H9 (cell line): ENCODE measurements at regions not wholly inside any gene's neighbourhood (a gene's known extent, or its start where the extent isn't known, plus 50 kb on each side); places are given as distances from the start of the nearest gene placed in this dataset.
A peak's percentile ranks its signal among the peaks of the same experiment; 100 is the strongest.

Source experiments
- DNase-seq: peaks from one replicate; pipeline ENCODE4 v3.0.0-alpha.2; 2017
- H2AFZ ChIP-seq: one replicate; pipeline ENCODE4 v1.6.1; 2013; ENCODE audit warnings: mild to moderate bottlenecking, low read length, control low read depth, moderate library complexity
- H2AK5ac ChIP-seq: 2 replicates; pipeline ENCODE4 v1.6.1; 2013; ENCODE audit warnings: low read length, control low read depth, mixed read lengths; ENCODE audit not compliant: insufficient read length
- H2BK120ac ChIP-seq: one replicate; pipeline ENCODE4 v1.6.1; 2013; ENCODE audit warnings: low read depth, mild to moderate bottlenecking, low read length, control low read depth, inconsistent platforms; ENCODE audit not compliant: poor library complexity, severe bottlenecking
- H2BK12ac ChIP-seq: 2 replicates; pipeline ENCODE4 v1.6.1; 2013; ENCODE audit warnings: low read length, control low read depth, mixed read lengths, low read depth; ENCODE audit not compliant: insufficient read length
- H2BK15ac ChIP-seq: 2 replicates; pipeline ENCODE4 v1.6.1; 2013; ENCODE audit warnings: low read depth, low read length, control low read depth
- H2BK20ac ChIP-seq: one replicate; pipeline ENCODE4 v1.6.1; 2013; ENCODE audit warnings: low read depth, mild to moderate bottlenecking, low read length, control low read depth, inconsistent platforms; ENCODE audit not compliant: poor library complexity, severe bottlenecking
- H2BK5ac ChIP-seq: 2 replicates; pipeline ENCODE4 v1.6.1; 2013; ENCODE audit warnings: low read length, control low read depth, mixed read lengths; ENCODE audit not compliant: insufficient read length
- H3K14ac ChIP-seq: 2 replicates; pipeline ENCODE4 v1.6.1; 2013; ENCODE audit warnings: low read length, control low read depth; ENCODE audit not compliant: insufficient read depth
- H3K18ac ChIP-seq: 2 replicates; pipeline ENCODE4 v1.6.1; 2013; ENCODE audit warnings: low read depth, mild to moderate bottlenecking, mixed read lengths, low read length, control low read depth; ENCODE audit not compliant: insufficient read length
- H3K23ac ChIP-seq: 2 replicates; pipeline ENCODE4 v1.6.1; 2013; ENCODE audit warnings: low read length, control low read depth, mixed read lengths, low read depth; ENCODE audit not compliant: insufficient read length
- H3K23me2 ChIP-seq: 2 replicates; pipeline ENCODE4 v1.6.1; 2013; ENCODE audit warnings: low read depth, mild to moderate bottlenecking, mixed read lengths, low read length, control low read depth; ENCODE audit not compliant: insufficient read length, poor library complexity, severe bottlenecking
- H3K27ac ChIP-seq: 2 replicates; pipeline ENCODE4 v1.5.1; 2013; ENCODE audit warnings: low read length, control low read depth, mixed read lengths, low read depth; ENCODE audit not compliant: insufficient read length
- H3K27me3 ChIP-seq: 2 replicates; pipeline ENCODE4 v1.6.1; 2013; ENCODE audit warnings: low read length, control low read depth, inconsistent platforms; ENCODE audit not compliant: insufficient read depth
- H3K4ac ChIP-seq: 2 replicates; pipeline ENCODE4 v1.6.1; 2013; ENCODE audit warnings: low read depth, mild to moderate bottlenecking, control low read depth, inconsistent platforms, low read length, moderate library complexity
- H3K4me1 ChIP-seq: 2 replicates; pipeline ENCODE4 v1.6.1; 2013; ENCODE audit warnings: low read length, control low read depth, inconsistent platforms; ENCODE audit not compliant: insufficient read depth
- H3K4me2 ChIP-seq: 2 replicates; pipeline ENCODE4 v1.6.1; 2013; ENCODE audit warnings: low read length, control low read depth, mixed read lengths; ENCODE audit not compliant: insufficient read length, insufficient read depth
- H3K56ac ChIP-seq: 2 replicates; pipeline ENCODE4 v1.6.1; 2013; ENCODE audit warnings: low read depth, mild to moderate bottlenecking, mixed read lengths, low read length, control low read depth; ENCODE audit not compliant: insufficient read length
- H3K79me1 ChIP-seq: 2 replicates; pipeline ENCODE4 v1.6.1; 2013; ENCODE audit warnings: low read depth, mild to moderate bottlenecking, moderate library complexity, low read length, control low read depth, inconsistent platforms; ENCODE audit not compliant: insufficient read depth, poor library complexity, severe bottlenecking
- H3K79me2 ChIP-seq: 2 replicates; pipeline ENCODE4 v1.6.1; 2013; ENCODE audit warnings: low read length, control low read depth, inconsistent platforms; ENCODE audit not compliant: insufficient read depth
- H3K9ac ChIP-seq: 2 replicates; pipeline ENCODE4 v1.6.1; 2013; ENCODE audit warnings: low read length, control low read depth, mixed read lengths; ENCODE audit not compliant: insufficient read length; ENCODE audit errors: extremely low read depth
- H3K9me3 ChIP-seq: one replicate; pipeline ENCODE4 v1.6.1; 2013; ENCODE audit warnings: low read depth, low read length, inconsistent platforms; ENCODE audit not compliant: control insufficient read depth
- H3T11ph ChIP-seq: one replicate; pipeline ENCODE4 v1.6.1; 2013; ENCODE audit warnings: mild to moderate bottlenecking, low read length, control low read depth, inconsistent platforms
- H4K20me1 ChIP-seq: one replicate; pipeline ENCODE4 v1.6.1; 2013; ENCODE audit not compliant: control insufficient read depth, insufficient read length, insufficient read depth
- H4K5ac ChIP-seq: 2 replicates; pipeline ENCODE4 v1.6.1; 2013; ENCODE audit warnings: low read depth, mild to moderate bottlenecking, mixed read lengths, low read length, control low read depth; ENCODE audit not compliant: insufficient read length
- H4K8ac ChIP-seq: replicated peaks from 2 replicates; pipeline ENCODE4 v1.6.1; 2013; ENCODE audit warnings: low read length, control low read depth, mixed read lengths, low read depth; ENCODE audit not compliant: insufficient read length
- H4K91ac ChIP-seq: 2 replicates; pipeline ENCODE4 v1.6.1; 2013; ENCODE audit warnings: low read depth, mild to moderate bottlenecking, moderate library complexity, mixed read lengths, low read length, control low read depth; ENCODE audit not compliant: insufficient read length
- H3K27ac Mint-ChIP-seq, 3 experiments: 2 replicates in 2 of 3; 3 replicates in 1 of 3; pipeline ENCODE4 v1.8.0; 2020 to 2021; ENCODE audit warnings: mixed read lengths in 3 of 3, mild to moderate bottlenecking in 1 of 3, moderate library complexity in 1 of 3
- H3K27me3 Mint-ChIP-seq: 2 replicates; pipeline ENCODE4 v1.8.0; 2021; ENCODE audit warnings: low read depth, mild to moderate bottlenecking, moderate library complexity, mixed read lengths
- H3K36me3 Mint-ChIP-seq, 3 experiments: 2 replicates in 2 of 3; 3 replicates in 1 of 3; pipeline ENCODE4 v1.8.0; 2020 to 2021; ENCODE audit warnings: low read depth in 3 of 3, mixed read lengths in 3 of 3; ENCODE audit not compliant: insufficient read depth in 1 of 3
- H3K4me1 Mint-ChIP-seq, 2 experiments: 2 replicates each; pipeline ENCODE4 v1.8.0; 2020; ENCODE audit warnings: mixed read lengths in 2 of 2
- H3K4me3 Mint-ChIP-seq, 2 experiments: 2 replicates in 1 of 2; 3 replicates in 1 of 2; pipeline ENCODE4 v1.8.0; 2020 to 2021; ENCODE audit warnings: mild to moderate bottlenecking in 2 of 2, mixed read lengths in 2 of 2, moderate library complexity in 1 of 2
- H3K9me3 Mint-ChIP-seq, 2 experiments: 2 replicates in 1 of 2; 3 replicates in 1 of 2; pipeline ENCODE4 v1.8.0; 2020; ENCODE audit warnings: mild to moderate bottlenecking in 2 of 2, mixed read lengths in 2 of 2, moderate library complexity in 1 of 2
- CTCF ChIP-seq: fragments of 200-600 bp; sonication (generic); conservative IDR thresholded peaks from 3 replicates; pipeline ENCODE4 v1.8.0; 2021; ENCODE audit warnings: antibody characterized with exemption, mild to moderate bottlenecking
- WGBS: extraction: QIAGEN DNeasy Blood & Tissue Kit; methylation state at CpG from one replicate; pipeline ENCODE4 v1.1.7; 2013; ENCODE audit warnings: missing lambda C conversion rate, low lambda C conversion rate, mixed read lengths; ENCODE audit not compliant: insufficient read length; ENCODE audit errors: extremely low coverage; 5-methylcytosine and 5-hydroxymethylcytosine counted together

- WGBS, result no CpG with 5 or more reads among the region's 3 CpGs
- H2AFZ ChIP-seq, result no peak overlapping the region
- Mint-ChIP-seq H3K27me3 (no peaks in the 10 kb centered on the region; the same call in 1 of the 2 replicates), H3K36me3 (no peaks in the 10 kb centered on the region), H3K4me1 (no peaks in the 10 kb centered on the region), H3K27ac (peak overlapping the region in 1 of 3 experiments; percentile 37; a peak in 1 of 7 replicates), H3K4me3 (no peak overlapping the region), H3K9me3 (no peaks in the 10 kb centered on the region; a peak in 1 of 5 replicates)
- no peak overlapping the region for H3K4ac ChIP-seq
- H4K8ac ChIP-seq, result no peak overlapping the region
- peaks cover 2% of the 10 kb centered on the region for H4K20me1 ChIP-seq
- H2BK5ac ChIP-seq, result no peak overlapping the region
- no peak overlapping the region for H2BK120ac ChIP-seq
- no peak overlapping the region for H3K23ac ChIP-seq
- no peaks in the 10 kb centered on the region for H3K79me2 ChIP-seq
- H3K79me1 ChIP-seq, result no peaks in the 10 kb centered on the region
- H3K23me2 ChIP-seq, result no peaks in the 10 kb centered on the region
- no peak overlapping the region for H4K91ac ChIP-seq
- DNase-seq, result no peak
- H3K9ac ChIP-seq, result no peak overlapping the region
- no peaks in the 10 kb centered on the region for H3K4me1 ChIP-seq
- no peak overlapping the region for H2AK5ac ChIP-seq
- no peak overlapping the region for H3K14ac ChIP-seq
- H4K5ac ChIP-seq, result no peak overlapping the region
- no peak overlapping the region for H2BK15ac ChIP-seq
- H3K56ac ChIP-seq, result no peak overlapping the region
- no peak overlapping the region for H3K18ac ChIP-seq
- no peak overlapping the region for H2BK12ac ChIP-seq
- no peaks in the 10 kb centered on the region for H3K27me3 ChIP-seq
- TF ChIP-seq CTCF, result no peak
- no peak overlapping the region for H3K4me2 ChIP-seq
- H3K9me3 ChIP-seq, result no peaks in the 10 kb centered on the region
- no peak overlapping the region for H3K27ac ChIP-seq
- H2BK20ac ChIP-seq, result no peak overlapping the region
- no peak overlapping the region for H3T11ph ChIP-seq
Observed at GRCh38 chr5:163659568-163659902, 154.1 kb downstream of the MAT2B start.
